Activated CD8-positive, alpha-beta memory T cell treated with anti-CD3 and anti-CD28 coated beads, Interleukin-2, amount 50 U/mL, for 1 hour (primary cell): ENCODE measurements at regions not wholly inside any gene's neighbourhood (a gene's known extent, or its start where the extent isn't known, plus 50 kb on each side); places are given as distances from the start of the nearest gene placed in this dataset.

Experiments used
- DNase-seq: peaks from one replicate; pipeline ENCODE4 v3.0.0-alpha.2; 2020; ENCODE audit errors: extremely low read depth

- DNase-seq, result no peak
These were observed 343.0 kb upstream of the TENM4 start for GRCh38 chr11:79783833-79784232.

GRCh38 chr11:79768343-79768742, 327.5 kb upstream of the TENM4 start:
- DNase-seq, result no peak

GRCh38 chr11:79762279-79762921, 321.6 kb upstream of the TENM4 start:
- no peak for DNase-seq

- DNase-seq, result no peak
These were observed 317.5 kb upstream of the TENM4 start for GRCh38 chr11:79758325-79758724.

- no peak for DNase-seq
These were observed 306.6 kb upstream of the TENM4 start for GRCh38 chr11:79747406-79747805.

GRCh38 chr11:79744941-79745340, 304.1 kb upstream of the TENM4 start:
- no peak for DNase-seq

- no peak for DNase-seq
These were observed 301.3 kb upstream of the TENM4 start for GRCh38 chr11:79742176-79742575.

GRCh38 chr11:79739591-79739990, 298.8 kb upstream of the TENM4 start:
- no peak for DNase-seq

GRCh38 chr11:79727221-79727620, 286.4 kb upstream of the TENM4 start:
- no peak for DNase-seq

- no peak for DNase-seq
These were observed 279.3 kb upstream of the TENM4 start for GRCh38 chr11:79720115-79720514.

GRCh38 chr11:79708319-79708932, 267.6 kb upstream of the TENM4 start:
- no peak for DNase-seq

GRCh38 chr11:79705648-79706047, 264.8 kb upstream of the TENM4 start:
- no peak for DNase-seq

GRCh38 chr11:79702303-79702702, 261.5 kb upstream of the TENM4 start:
- no peak for DNase-seq

GRCh38 chr11:79699246-79699645, 258.4 kb upstream of the TENM4 start:
- DNase-seq, result no peak

GRCh38 chr11:79697905-79698304, 257.1 kb upstream of the TENM4 start:
- no peak for DNase-seq

- DNase-seq, result no peak
These were observed 253.5 kb upstream of the TENM4 start for GRCh38 chr11:79694368-79694767.

- DNase-seq, result no peak
These were observed 250.6 kb upstream of the TENM4 start for GRCh38 chr11:79691445-79691844.

- DNase-seq, result no peak
These were observed 246.0 kb upstream of the TENM4 start for GRCh38 chr11:79686703-79687419.

- DNase-seq, result no peak
These were observed 243.1 kb upstream of the TENM4 start for GRCh38 chr11:79683930-79684329.

- no peak for DNase-seq
These were observed 238.1 kb upstream of the TENM4 start for GRCh38 chr11:79678780-79679452.

GRCh38 chr11:79676396-79676795, 235.6 kb upstream of the TENM4 start:
- DNase-seq, result no peak

GRCh38 chr11:79675081-79675480, 234.3 kb upstream of the TENM4 start:
- no peak for DNase-seq

- no peak for DNase-seq
These were observed 232.0 kb upstream of the TENM4 start for GRCh38 chr11:79672786-79673185.
